NOMO-1 treated with dmso at 0.1 percent for 144 hours (cell line): ENCODE measurements at regions not wholly inside any gene's neighbourhood (a gene's known extent, or its start where the extent isn't known, plus 50 kb on each side); places are given as distances from the start of the nearest gene placed in this dataset.
A peak's percentile ranks its signal among the peaks of the same experiment; 100 is the strongest.

Experiments used
- DNase-seq: peaks from one replicate; lab custom pipeline; 2025; ENCODE audit not compliant: unreplicated experiment; lab: John Stamatoyannopoulos, UW

DNA sequence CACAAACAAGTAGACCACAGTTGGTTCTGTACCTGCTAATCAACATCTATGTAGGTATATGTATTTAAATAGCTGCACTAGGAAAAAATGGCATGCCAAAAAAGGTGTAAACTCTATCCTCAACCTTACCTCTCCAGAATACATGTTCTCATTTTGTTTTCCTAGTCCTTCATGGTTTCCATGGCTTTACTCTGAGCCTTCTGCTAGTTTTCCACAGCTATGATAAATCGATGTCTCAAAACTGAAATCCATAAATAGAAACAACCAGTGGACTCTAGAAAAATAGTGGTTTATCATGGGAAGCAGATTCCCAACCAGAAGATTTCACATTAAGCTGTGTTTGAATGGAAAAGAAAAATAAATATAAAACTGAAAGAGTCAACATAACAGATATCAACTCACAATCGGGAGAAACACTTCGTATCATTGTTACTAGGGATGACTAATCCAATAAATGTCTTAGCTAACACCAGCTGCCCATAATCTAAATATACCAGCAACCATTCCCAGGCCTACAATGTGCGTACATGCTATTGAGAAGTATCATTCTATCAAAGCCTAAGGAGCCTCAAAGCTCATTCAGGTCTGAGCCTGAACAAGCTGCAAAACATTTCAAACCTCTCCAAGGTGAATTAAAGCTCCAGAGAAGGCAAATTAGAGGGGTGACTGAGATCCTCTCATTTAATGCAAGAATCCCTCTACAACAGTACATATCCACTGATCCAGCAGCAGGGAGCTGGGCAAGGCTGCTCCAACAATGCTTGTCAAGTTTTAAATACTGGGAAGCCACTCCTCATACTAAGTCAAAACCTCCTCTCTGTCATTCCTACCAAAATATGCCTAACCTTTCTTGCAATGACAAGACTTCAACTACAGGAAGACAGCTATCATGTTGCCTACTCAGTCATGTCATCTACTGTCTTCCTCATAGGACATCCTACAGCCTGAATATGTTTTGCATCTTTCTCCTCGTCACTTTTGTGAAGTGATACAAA lies 90.2 kb downstream of the KCTD12 start:
- no peak for DNase-seq

DNA sequence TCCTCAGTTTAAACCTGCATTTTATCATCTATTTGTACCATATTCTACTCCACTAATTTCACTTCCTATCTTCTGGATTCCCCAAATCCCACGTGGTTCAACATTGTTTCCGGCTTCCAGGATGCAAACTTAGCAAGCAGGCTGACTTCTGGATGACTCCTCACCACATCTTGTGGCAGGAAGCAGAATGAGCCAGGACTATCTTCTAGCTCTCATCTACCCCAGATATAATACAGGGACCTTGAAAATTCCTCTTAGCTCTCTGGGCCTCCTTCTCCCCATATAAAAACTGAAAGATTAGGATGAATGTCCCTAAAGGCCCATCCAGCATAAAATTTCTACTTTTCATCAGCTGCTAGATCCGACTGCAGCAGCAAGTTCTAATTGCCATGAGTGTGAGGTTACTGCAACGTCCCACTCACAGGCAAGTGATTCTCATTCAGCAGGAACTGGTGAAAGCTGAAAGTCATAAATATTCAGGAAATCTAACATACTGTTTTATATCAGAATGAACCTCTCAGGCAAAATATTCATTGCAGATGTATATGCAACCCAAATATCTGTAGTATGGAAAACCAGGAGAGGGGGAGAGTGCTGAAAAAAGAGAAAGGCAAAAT lies 93.4 kb downstream of the KCTD12 start:
- DNase-seq: no peak

DNA sequence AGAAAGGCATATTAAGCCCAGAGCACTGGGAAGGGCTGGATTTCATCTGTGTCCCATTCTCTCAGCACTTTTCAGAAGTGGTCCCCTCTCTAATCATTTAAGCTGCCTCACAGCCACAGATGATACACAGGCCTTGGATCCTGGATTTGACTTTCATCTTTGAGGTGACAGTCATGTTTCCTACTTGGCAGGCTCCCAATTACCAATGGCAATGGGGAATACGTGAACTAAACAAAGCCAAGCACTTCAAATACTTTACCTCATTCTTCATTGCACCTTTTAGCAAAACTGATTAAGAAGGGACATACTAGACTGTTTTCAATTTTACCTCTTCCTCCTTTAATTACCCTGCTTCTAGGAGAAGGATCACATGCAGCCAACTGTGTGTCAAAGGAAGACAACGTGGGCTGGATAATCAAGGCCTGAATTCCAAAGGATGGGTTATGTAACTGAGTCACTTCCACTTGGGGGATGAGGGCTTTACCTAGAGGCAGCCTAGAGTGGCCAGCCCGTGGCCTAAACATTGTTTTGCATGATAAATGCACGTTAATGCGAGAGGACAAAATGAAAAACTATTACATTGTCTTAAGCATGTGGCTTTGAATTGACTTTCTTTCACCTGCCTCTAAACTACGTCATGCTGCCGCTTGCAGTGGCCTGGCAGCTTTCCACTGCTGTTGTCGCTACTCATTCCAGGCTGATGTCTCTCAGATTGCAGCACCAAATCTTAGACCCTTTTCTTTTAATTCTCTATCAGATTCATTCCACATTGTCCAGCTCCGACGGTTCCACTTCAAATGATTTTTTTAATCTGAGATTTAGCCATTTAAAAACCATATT lies 95.0 kb downstream of the KCTD12 start:
- DNase-seq: no peak

DNA sequence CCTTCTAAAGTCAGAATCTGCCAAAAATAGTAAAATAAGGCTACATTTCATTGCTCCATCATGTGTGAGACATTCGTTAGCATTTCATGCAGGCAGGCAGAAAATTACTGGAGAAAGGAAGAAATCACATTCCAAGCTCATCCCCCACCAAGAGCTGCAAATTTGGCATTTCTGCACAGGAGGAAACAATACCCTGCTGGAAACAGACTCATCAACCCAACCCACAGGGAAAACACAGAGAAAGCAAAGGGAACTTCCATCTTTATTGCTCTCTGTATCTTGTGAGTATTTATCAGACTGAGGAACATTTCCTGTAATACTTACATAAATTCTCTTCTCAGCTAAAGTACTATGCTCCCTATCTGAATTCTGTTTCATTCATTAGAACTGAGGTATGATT lies 95.7 kb downstream of the KCTD12 start:
- no peak for DNase-seq

GRCh38 chr13:76783798-76784197 lies 102.4 kb downstream of the KCTD12 start:
- no peak for DNase-seq

DNA sequence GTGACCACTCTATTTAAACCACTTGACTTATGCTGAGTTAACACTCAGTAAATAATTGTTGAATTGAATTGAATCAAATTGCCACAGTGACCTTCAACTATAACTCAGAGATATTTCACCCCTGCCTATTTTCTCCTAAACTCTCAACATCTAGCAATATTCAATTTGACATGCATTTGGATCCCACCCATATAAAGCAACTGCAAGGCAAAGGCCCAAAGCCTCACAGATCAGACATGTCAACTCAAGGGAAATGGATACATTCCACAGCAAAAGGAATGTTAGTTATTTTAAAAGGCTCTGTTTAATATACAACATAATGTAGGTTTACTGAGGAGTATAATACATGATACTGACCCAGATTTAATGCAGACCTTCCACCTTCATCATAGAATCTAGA lies 107.4 kb downstream of the KCTD12 start:
- DNase-seq: no peak

GRCh38 chr13:76777096-76777495 lies 109.1 kb downstream of the KCTD12 start:
- DNase-seq: no peak

- DNase-seq: no peak
These were observed 111.0 kb downstream of the KCTD12 start for GRCh38 chr13:76775088-76775740.

GRCh38 chr13:76773448-76774094 lies 112.6 kb downstream of the KCTD12 start:
- DNase-seq: no peak

- no peak for DNase-seq
These were observed 114.0 kb downstream of the KCTD12 start for GRCh38 chr13:76772241-76772640.

DNA sequence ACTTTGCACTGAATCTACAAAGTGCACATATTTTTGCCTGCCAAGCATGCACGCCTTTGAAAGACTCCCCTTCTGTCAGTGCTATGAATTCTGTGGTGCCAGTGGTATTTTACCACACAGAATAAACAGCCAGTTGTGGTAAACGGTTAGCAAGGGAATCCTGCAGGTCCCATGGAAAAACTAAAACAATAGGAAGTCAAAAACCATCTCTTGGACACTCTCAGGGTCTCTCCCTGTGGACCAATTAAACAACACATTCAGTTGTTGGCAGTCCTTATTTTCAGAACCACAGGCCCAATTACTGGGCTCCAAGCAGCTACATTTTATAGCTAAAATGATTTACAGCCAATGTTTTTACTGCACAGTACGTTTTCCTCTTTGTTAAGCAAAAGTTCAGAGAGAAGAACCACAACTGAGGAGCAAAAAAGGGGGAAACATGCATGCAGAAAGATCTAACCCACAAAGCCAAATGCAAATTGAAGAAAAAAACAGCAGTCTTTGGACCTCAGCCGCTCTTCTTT lies 116.9 kb downstream of the KCTD12 start:
- DNase-seq: peak; percentile 7

DNA sequence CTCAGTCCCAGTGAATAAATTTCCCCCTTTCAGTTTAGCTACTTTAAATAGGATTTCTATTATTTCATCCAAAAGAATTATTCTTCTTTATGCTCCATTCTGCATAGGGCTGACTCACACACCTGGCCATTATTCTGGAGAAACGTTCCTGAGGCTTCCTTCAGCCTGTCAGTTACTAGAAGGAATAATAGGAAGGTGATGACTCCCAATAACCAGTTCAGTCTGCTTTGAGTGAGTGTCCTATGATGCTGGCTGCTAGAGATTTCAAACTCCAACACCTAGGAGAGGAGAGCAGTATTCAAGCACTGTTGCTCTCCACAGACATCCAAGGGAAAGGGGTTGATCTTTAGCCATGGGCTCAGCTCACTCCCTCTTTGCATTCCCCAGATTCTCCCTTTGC lies 117.8 kb downstream of the KCTD12 start:
- DNase-seq: no peak

GRCh38 chr13:76764916-76765315 lies 121.3 kb downstream of the KCTD12 start:
- no peak for DNase-seq

- no peak for DNase-seq
These were observed 121.8 kb downstream of the KCTD12 start for GRCh38 chr13:76764429-76764828.

- DNase-seq: no peak
These were observed 123.5 kb downstream of the KCTD12 start for GRCh38 chr13:76762721-76763120.

- no peak for DNase-seq
These were observed 126.3 kb downstream of the KCTD12 start for GRCh38 chr13:76759877-76760276.

DNA sequence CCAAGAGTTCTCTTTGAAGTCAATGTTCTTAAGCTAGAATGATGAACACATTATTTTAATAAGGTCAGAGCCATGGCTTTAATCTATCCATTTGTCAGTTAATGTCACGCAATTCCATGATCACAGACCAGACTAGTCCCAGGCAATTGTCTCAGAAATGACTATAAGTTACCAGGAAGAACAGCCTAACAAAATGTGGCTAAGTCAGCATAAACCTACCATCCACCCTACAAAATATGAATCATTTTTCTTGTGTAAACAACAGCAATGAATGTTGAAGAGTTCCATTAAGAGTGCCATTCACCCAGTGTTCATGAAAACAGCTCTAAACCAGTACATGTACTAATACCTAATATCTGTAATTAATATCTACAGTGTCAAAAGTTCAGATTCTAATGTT lies 127.5 kb downstream of the KCTD12 start:
- no peak for DNase-seq

GRCh38 chr13:76758257-76758656 lies 127.9 kb downstream of the KCTD12 start:
- DNase-seq: no peak

GRCh38 chr13:76756451-76756850 lies 129.8 kb downstream of the KCTD12 start:
- DNase-seq: no peak

GRCh38 chr13:76754414-76754813 lies 131.8 kb downstream of the KCTD12 start:
- no peak for DNase-seq
